ENCODE measurements at regions not wholly inside any gene's neighbourhood (a gene's known extent, or its start where the extent isn't known, plus 50 kb on each side); places are given as distances from the start of the nearest gene placed in this dataset.

DNA sequence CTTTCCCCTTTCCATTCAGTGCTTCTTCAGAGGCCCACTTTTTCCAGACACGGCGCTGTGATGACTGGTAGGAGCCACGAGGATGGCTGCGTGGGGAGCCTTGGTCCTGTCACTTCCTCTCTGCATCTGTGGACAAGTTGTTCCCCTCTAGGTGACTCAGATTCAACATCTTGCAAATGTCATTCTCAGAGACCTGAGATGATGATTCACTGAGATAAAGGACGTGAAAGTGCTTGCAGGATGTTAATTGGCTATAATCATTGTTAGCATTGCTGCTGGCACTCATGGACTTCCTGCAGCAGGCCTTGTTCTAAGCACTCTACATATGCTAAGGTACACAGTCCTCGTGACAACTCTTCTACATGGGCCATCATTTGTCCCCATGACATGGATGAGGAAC lies 489.8 kb upstream of the ZMIZ1 start:
- TF ChIP-seq, protein P1, sequence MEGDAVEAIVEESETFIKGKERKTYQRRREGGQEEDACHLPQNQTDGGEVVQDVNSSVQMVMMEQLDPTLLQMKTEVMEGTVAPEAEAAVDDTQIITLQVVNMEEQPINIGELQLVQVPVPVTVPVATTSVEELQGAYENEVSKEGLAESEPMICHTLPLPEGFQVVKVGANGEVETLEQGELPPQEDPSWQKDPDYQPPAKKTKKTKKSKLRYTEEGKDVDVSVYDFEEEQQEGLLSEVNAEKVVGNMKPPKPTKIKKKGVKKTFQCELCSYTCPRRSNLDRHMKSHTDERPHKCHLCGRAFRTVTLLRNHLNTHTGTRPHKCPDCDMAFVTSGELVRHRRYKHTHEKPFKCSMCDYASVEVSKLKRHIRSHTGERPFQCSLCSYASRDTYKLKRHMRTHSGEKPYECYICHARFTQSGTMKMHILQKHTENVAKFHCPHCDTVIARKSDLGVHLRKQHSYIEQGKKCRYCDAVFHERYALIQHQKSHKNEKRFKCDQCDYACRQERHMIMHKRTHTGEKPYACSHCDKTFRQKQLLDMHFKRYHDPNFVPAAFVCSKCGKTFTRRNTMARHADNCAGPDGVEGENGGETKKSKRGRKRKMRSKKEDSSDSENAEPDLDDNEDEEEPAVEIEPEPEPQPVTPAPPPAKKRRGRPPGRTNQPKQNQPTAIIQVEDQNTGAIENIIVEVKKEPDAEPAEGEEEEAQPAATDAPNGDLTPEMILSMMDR (IDR thresholded peaks at IDR 0.05; ENCODE audit: low read depth, low read length, missing control alignments), result no peak
- no peak for DNase-seq (ENCODE audit: extremely low read depth, low read depth)

DNA sequence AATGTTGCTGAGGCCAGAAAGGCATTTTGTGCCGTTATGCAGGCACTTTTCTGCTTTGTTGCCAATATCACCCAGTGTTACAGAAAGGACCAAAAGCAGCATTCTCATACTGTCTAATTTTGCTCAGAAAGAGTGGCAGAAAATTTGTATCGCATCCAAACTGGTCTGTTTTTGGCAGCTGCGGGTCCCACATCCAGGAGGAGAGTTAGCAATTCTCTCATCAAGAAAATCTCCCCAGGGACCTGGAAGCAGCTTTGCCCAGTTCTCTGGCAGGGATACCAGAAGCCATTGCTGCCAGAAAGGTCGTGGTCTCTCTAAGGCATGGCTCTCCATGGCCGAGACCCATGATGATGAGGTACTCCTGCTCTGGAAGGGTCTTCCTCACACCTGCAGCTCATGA lies 489.2 kb upstream of the ZMIZ1 start:
- DNase-seq (ENCODE audit: extremely low read depth, low read depth), result no peak
- no peak overlapping the region for H3K4me3 ChIP-seq (replicated peaks; ENCODE audit: low read depth, low read length)
- TF ChIP-seq, protein P1 (IDR thresholded peaks at IDR 0.05; ENCODE audit: low read depth, low read length, missing control alignments), result no peak

More for the DNA sequence above, 489.8 kb upstream of the ZMIZ1 start:
- H3K4me3 ChIP-seq (replicated peaks; ENCODE audit: low read depth, low read length), result no peak overlapping the region

DNA sequence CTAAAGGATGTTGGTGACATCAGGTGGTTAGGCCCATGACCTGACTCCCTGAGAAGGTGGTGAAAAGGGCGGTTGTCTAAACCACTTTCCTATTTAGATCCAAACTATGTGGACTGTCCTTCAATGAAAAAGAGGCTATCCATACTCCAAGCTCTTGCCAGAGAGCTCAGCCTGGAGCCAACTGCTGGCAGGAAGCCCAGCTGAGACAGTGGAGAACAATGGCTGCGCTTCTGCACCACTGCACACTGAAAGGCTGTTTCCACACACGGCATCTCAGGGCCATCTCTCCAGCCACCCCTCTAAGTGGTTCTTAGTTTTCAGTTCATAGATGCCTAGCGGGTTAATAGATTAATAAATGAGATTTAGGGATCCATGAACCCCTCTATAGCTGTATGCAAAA lies 488.8 kb upstream of the ZMIZ1 start:
- TF ChIP-seq, protein P1 (IDR thresholded peaks at IDR 0.05; ENCODE audit: low read depth, low read length, missing control alignments), result no peak
- no peak for DNase-seq (ENCODE audit: extremely low read depth, low read depth)
- H3K4me3 ChIP-seq (replicated peaks; ENCODE audit: low read depth, low read length), result no peak overlapping the region

DNA sequence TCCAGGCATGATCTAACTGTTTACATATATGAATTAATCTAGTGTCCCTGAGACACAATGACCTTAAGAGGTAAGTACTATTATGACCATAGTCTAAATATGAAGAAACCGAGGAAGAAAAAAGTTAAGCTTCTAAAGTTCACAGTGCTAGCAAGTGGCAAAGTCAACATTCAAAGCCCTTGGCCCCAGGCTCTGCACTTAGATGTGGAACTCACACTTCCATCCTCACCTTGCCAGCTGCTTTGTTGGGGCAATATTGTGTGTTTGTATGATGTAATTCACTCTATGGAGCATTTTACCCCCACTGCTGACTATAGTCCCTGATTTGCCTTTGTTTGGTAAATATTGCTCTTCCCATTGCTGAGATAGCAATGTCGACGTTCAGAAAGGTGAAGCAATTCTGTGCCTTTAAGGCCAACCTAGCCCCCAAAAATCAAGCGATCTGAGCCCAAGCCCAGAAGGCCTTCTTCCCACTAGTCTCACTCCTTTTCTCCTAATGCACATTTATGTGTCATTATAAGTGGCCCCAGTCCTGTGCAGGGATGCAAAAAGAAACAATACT lies 487.6 kb upstream of the ZMIZ1 start:
- H3K4me3 ChIP-seq (replicated peaks; ENCODE audit: low read depth, low read length), result no peak overlapping the region
- TF ChIP-seq, protein P1 (IDR thresholded peaks at IDR 0.05; ENCODE audit: low read depth, low read length, missing control alignments), result no peak
- DNase-seq (ENCODE audit: extremely low read depth, low read depth), result no peak

DNA sequence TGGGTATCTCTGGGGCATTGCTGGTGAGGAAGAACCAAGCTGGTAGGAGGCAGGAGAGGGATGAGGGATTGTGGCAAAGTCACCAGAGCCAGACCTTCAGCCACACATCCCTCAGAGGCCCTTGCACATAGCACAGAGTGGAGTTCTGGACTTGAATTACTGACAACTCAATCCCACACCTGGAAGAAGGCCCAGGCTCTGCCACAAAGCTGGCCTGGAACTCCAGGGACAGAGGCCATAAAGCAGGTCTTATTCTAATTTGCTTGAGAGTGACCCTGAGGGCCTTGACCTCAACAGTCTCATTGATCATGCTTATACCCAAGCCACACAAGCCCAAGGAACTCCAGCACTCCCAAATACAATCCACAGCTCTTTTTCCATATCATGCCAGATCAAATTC lies 486.2 kb upstream of the ZMIZ1 start:
- no peak for DNase-seq (ENCODE audit: extremely low read depth, low read depth)
- TF ChIP-seq, protein P1 (IDR thresholded peaks at IDR 0.05; ENCODE audit: low read depth, low read length, missing control alignments), result no peak
- H3K4me3 ChIP-seq (replicated peaks; ENCODE audit: low read depth, low read length), result no peak overlapping the region

DNA sequence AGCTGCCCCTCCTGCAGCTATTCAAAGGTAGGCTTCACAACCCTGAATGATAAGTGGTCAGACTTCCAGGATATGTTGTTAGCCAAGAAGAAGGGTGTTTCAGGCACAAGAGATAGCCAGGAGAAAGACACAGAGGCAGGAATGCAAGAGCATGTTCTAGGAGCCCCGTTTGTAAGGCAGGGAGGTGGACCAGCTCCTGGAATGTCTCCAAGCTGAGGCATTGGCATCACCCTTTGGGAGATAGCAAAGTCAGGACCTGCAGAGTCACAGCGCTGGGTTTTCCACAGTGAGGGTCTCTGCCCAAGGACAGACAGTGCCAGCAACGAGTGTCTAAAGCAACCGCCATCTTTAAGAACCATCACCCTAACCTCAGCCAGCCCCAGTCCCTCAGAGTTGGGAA lies 484.5 kb upstream of the ZMIZ1 start:
- no peak for DNase-seq (ENCODE audit: extremely low read depth, low read depth)
- H3K4me3 ChIP-seq (replicated peaks; ENCODE audit: low read depth, low read length), result no peak overlapping the region
- TF ChIP-seq, protein P1 (IDR thresholded peaks at IDR 0.05; ENCODE audit: low read depth, low read length, missing control alignments), result no peak

DNA sequence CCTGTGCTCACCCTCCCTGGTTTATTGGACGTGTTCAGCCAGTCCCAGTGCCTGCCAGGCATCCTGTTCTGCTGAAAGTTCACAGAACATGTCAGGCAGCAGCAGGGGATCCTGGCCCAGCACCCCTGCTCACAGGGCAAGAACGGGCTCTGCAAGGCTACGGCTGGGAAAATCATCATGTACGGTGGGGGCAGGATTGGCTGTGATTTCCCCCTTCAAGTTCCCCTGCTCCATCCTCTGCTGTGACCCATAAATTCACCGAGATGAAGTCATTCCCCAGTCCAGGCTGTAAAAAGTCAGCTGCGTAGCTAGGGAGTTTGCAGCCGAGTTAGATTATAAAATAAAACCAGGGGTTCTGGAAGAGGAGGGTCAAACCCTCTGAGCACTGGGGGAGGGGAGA lies 484.1 kb upstream of the ZMIZ1 start:
- TF ChIP-seq, protein P1 (IDR thresholded peaks at IDR 0.05; ENCODE audit: low read depth, low read length, missing control alignments), result no peak
- H3K4me3 ChIP-seq (replicated peaks; ENCODE audit: low read depth, low read length), result no peak overlapping the region
- no peak for DNase-seq (ENCODE audit: extremely low read depth, low read depth)
